DMS 273 (cell line): ENCODE measurements at regions not wholly inside any gene's neighbourhood (a gene's known extent, or its start where the extent isn't known, plus 50 kb on each side); places are given as distances from the start of the nearest gene placed in this dataset.
"Not testable (repeated sequence)": the region's sequence is repeated elsewhere in the genome, so short reads cannot be mapped to it uniquely, and the experiment has no call there.

ENCODE experiments used
- DNase-seq: peaks from one replicate; lab custom pipeline; 2025; ENCODE audit not compliant: unreplicated experiment; lab: John Stamatoyannopoulos, UW

- peak; percentile 38 for DNase-seq
Measured at GRCh38 chr15:45866616-45867015, 231.8 kb downstream of the SQOR start.

- DNase-seq: no peak
Measured at GRCh38 chr15:45867281-45867680, 232.5 kb downstream of the SQOR start.

DNA sequence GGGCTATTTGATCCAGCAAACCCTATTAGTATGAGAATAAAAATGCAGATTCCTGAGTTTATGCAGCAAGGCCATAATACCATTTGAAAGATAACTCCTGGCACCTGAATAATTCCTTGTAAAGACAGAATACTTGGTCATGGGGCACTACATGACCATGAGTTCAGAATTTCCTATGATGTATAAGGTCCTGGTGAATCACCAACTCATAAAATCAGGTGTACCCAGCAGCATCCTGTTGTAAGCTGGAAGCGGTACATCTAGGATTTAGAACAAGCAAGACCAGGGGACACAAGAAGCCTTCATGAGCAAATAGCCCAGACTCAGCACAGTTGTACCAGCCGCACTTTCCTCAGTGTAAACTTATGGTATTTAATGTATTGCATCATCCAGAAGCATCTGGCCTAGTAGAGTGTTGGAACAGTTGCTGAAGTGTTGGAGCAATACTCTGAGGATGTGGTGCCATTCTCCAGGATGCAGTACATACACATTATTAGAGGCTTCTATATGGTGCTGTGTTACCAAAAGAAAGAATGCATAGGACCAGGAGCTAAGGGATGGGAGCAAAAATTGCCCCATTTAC is 233.4 kb downstream of the SQOR start:
- peak; percentile 7 for DNase-seq

- DNase-seq: no peak
Measured at GRCh38 chr15:45869034-45869668, 234.3 kb downstream of the SQOR start.

- DNase-seq: no peak
Measured at GRCh38 chr15:45871121-45871855, 236.5 kb downstream of the SQOR start.

DNA sequence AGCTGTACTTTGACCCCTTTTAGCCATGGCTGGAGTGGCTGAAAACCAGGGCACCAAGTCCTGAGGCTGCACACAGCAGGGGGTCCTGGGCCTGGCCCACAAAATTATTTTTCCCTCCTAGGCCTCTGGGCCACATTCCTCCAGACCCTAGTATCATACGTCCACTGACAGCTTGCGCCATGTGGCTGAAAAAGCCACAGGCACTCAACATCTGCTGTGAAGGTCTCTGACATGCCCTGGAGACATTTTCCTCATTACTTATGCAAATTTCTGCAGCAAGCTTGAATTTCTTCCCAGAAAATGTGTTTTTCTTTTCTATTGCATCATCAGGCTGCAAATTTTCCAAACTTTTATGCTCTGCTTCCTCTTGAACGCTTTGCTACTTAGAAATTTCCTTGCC is 239.0 kb downstream of the SQOR start:
- peak; percentile 77 for DNase-seq

DNA sequence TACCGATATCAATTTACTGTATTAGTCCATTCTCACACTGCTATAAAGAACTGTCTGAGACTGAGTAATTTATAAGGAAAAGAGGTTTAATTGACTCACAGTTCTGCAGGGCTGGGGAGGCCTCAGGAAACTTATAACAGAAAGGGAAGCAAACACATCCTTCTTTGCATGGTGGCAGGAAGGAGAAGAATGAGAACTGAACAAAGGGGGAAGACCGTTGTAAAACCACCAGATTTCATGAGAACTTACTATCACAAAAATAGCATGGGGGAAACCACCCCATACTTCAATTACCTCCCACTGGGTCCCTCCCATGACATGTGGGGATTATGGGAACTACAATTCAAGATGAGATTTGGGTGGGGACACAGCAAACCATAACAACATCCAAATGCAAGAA is 239.7 kb downstream of the SQOR start:
- not testable (repeated sequence) for DNase-seq

- no peak for DNase-seq
Measured at GRCh38 chr15:45884289-45884688, 249.5 kb downstream of the SQOR start.

- DNase-seq: peak; percentile 13
Measured at GRCh38 chr15:45884755-45885445, 250.1 kb downstream of the SQOR start.

DNA sequence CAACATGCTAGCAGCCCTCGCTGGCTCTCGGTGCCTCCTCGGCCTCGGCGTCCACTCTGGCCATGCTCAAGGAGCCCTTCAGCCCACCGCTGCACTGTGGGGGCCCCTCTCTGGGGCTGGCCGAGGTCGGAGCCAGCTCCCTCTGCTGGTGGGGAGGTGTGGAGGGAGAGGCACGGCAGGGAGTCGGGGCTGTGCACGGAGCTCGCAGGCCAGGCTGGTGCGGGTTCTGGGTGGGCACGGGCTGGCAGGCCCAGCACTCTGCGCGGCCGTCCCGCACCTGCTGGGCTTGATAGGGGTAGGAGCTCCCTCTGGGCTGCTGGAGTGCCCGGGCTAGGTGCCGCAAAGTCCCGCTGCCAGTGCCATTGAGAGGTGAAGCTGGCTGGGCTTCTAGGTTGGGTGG is 251.0 kb downstream of the SQOR start:
- no peak for DNase-seq

GRCh38 chr15:45891766-45892165 is 256.9 kb downstream of the SQOR start:
- DNase-seq: no peak

GRCh38 chr15:45892182-45892581 is 257.4 kb downstream of the SQOR start:
- DNase-seq: no peak

GRCh38 chr15:45903283-45903682 is 268.5 kb downstream of the SQOR start:
- DNase-seq: no peak

- peak; percentile 10 for DNase-seq
Measured at GRCh38 chr15:45904019-45904418, 269.2 kb downstream of the SQOR start.

DNA sequence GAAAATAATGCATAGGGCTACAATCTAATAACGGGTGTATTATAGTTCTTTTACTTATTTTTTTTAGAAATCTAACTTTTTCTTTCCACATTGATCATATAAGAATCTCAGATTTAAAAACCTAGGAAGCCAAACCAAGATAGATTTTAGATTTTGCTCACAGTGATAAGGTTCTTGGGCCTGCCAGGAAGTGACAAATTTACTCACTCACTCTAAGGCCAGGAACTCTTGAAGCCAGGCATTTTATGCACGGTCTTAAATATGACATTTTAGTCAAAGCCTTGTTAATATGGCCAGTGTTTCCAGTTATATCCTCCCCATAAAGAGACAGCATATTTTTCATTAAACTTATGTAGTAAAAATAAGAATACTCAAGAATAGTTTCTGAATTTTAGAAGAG is 271.4 kb downstream of the SQOR start:
- no peak for DNase-seq

DNA sequence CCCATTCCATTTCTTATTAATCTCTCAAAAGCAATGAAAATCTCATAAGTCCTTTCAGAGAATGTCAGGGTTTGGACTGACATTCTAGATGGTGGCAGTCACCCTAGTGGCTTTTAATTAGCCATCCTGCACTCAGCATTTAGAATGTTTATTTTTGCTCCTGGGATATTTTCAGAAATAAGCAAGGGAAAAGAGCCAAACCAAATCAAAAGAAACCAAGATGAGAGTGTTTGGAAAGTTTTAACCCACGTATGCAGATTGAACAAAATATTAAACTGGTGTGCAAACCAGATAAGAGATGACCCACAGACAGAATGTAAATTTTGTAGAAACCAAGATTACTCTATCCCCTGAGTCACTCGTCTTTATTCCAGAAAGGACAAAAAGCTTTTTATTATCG is 275.8 kb downstream of the SQOR start:
- DNase-seq: no peak

DNA sequence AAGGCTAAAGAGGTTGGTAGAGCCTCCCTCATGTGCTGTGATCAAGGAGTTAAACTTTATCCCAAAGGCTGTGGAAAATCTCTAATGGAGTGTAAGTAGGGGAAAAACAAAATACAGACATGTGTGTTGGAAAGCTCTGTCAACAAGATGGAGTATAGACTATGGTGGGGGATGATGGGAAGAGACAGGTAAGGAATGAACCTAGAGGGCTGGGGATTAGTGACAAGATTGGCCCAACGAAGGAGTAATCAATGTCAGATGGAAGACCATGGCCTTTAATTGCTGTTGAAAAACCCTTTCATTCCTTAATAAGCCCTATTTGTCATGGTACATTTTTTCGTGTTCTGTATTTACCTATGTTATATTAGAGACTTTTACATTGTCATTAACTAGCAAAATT is 278.6 kb downstream of the SQOR start:
- DNase-seq: no peak

DNA sequence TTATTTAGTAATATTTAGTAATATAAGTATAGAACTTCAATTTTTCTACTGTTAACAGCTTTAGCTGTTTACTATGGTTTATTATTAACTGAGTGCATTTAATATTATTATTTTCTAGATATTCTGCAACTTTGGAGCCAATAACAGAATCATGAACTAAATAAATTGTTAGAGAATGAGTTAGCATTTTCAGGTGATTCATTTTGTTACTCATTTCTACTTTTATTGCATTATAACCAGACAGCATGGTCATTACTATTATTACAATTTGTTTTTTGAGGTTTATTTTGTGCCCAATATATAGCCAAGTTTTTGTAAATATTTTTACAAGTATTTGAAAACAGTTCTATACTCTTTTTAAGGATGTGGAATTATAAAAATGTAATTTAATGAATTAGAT is 279.6 kb downstream of the SQOR start:
- no peak for DNase-seq

- DNase-seq: no peak
Measured at GRCh38 chr15:45918839-45919238, 284.0 kb downstream of the SQOR start.

DNA sequence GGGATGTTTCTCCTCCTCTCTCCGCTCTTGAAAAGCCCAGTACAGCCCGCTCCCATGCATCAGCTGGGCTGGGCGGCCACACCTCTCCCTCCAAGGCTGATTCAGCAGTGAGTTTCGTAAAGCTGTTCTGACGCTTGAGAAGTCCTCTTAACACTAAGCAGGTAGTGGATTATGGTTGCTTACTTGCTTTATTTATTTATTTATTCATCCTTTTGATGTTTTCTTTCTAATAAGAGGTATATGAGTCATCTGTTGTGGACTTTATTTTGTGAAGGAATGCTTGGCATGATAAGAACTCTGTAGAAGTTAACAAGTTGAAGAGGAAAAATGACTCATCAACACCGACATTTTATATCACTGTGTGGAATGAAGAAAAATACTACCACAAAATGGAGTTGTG is 285.0 kb downstream of the SQOR start:
- no peak for DNase-seq

DNA sequence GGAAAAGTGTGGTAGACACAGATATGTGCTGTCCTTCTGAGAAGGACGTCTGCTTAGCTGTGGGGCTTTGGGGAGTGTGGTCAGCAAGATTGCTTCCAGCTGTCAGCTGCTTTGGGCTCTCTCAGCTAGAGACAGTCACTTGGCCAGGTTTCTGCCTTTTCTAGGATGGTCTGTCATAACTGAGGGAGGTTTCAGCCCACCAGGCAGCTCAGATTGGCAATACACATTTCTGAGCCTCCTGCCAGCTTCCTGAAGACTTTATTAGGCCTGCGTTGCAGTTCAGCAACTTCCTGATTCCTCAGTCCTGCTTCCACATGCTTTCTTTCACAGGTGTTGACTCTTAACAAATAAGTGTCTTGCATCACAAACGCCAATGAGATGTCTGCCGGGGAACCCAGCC is 286.5 kb downstream of the SQOR start:
- no peak for DNase-seq

GRCh38 chr15:45921978-45922377 is 287.1 kb downstream of the SQOR start:
- DNase-seq: no peak
